ENCODE measurements at regions not wholly inside any gene's neighbourhood (a gene's known extent, or its start where the extent isn't known, plus 50 kb on each side); places are given as distances from the start of the nearest gene placed in this dataset.

DNA sequence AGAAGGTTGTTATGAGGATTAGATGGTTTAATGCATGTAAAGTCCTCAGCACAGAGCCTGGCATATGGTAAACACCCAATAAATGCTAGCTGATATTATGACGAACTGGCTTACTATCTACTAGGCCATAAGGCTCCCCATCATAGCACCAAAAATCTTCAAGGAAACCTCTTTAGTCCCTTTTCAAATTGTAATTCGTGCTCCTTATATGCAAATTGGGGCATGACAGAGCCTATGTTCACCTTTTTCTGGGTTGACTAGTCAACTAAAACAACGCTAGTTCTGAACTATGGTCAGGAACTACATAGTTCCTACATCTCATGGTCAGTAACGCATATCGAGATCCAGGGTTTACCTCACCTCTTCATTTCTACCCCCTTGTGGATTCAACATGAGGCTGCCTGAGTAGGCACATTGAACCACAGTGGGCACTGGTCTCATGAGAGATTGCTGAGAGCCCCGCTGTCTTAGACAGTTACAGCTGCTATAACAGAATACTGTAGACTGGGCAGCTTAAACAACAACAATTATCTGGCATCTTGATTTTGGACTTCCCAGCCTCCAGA is 97.2 kb upstream of the TNFAIP3 start:
- WGBS, 3 donors, result 93 to 94% (median 93%) methylated on average over 6 of the region's 6 CpGs
- Histone ChIP-seq H3K36me3 (ENCODE audit: insufficient read depth in 1 of 2, low read depth in 1 of 2) (no peaks in the 10 kb centered on the region), H3K9me3 (no peaks in the 10 kb centered on the region), H3K27me3 (ENCODE audit: insufficient read depth in 3 of 3, low read length in 2 of 3) (no peaks in the 10 kb centered on the region), H3K27ac (no peak overlapping the region), H3K4me1 (no peaks in the 10 kb centered on the region), H3K4me3 (no peak overlapping the region)
- DNase-seq (no peak), ATAC-seq (no peak)
- TF ChIP-seq, protein P1, sequence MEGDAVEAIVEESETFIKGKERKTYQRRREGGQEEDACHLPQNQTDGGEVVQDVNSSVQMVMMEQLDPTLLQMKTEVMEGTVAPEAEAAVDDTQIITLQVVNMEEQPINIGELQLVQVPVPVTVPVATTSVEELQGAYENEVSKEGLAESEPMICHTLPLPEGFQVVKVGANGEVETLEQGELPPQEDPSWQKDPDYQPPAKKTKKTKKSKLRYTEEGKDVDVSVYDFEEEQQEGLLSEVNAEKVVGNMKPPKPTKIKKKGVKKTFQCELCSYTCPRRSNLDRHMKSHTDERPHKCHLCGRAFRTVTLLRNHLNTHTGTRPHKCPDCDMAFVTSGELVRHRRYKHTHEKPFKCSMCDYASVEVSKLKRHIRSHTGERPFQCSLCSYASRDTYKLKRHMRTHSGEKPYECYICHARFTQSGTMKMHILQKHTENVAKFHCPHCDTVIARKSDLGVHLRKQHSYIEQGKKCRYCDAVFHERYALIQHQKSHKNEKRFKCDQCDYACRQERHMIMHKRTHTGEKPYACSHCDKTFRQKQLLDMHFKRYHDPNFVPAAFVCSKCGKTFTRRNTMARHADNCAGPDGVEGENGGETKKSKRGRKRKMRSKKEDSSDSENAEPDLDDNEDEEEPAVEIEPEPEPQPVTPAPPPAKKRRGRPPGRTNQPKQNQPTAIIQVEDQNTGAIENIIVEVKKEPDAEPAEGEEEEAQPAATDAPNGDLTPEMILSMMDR (IDR thresholded peaks at IDR 0.05), result no peak
- intact Hi-C loops (cut with DNase I), result no loop called here

DNA sequence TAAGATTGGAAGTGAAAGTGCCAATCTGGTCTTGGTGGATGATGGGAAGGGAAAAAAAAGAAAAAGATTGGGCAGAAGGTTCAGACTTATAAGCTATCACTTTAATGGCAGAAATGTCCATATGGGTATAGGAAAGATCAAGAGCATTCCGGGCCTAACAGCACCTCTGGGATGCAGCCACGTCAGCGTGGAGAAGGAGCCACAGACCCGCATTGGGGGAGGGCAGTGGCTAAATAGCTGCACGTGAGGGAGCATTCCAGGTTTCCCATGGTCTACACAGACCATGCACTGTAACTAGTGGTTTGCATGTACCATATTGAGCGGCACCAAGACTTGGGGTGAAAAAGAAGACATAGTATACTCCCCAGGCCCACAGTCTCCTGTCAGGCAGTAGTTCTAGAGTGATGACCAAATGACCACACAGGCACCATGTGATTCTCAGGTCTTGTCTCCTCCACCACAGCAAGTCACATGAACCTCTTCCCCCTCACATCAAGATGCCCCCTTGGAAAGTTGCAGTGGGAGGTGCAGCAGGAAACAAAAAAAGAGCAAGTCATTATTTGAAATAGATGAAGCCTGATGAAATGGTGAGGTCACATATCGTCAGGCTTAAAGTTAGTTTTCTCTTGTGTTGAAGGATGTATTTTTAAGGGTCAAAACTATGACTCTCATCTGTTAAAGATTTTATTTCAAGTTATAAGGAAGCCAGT is 94.4 kb upstream of the TNFAIP3 start:
- ATAC-seq (no peak), DNase-seq (no peak)
- no peak overlapping the region for H3K27ac ChIP-seq
- H3K9me3 ChIP-seq, result no peaks in the 10 kb centered on the region
- no peak overlapping the region for H3K4me3 ChIP-seq
- WGBS, 3 donors, result 88 to 98% (median 91%) methylated on average over 7 of the region's 7 CpGs
- H3K4me1 ChIP-seq, result no peaks in the 10 kb centered on the region
- H3K36me3 ChIP-seq (ENCODE audit: insufficient read depth in 1 of 2, low read depth in 1 of 2), result no peaks in the 10 kb centered on the region
- intact Hi-C loops (cut with DNase I), result no loop called here
- H3K27me3 ChIP-seq (ENCODE audit: insufficient read depth in 3 of 3, low read length in 2 of 3), result no peaks in the 10 kb centered on the region
- TF ChIP-seq, protein P1 (IDR thresholded peaks at IDR 0.05), result no peak

DNA sequence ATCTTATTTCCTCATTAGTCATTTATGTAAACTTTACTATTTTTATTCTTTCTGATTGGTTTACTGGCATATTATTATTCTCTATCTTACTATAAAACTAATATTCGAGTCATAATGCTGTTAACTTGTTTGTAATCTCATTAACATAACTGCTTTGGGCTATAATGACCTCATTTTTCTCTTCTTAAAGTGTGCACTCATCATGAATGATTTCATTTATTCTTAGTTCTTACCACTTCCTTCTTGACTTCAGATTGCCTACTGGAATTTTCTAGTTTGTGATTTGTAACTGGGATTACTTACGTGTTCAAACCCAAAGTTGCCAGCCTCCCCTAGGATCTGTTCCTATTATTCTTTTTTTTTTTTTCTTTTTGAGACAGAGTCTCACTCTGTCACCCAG is 91.8 kb upstream of the TNFAIP3 start:
- DNase-seq, result no peak
- Histone ChIP-seq H3K27ac (no peak overlapping the region), H3K4me3 (no peak overlapping the region), H3K9me3 (no peaks in the 10 kb centered on the region), H3K36me3 (ENCODE audit: insufficient read depth in 1 of 2, low read depth in 1 of 2) (no peaks in the 10 kb centered on the region), H3K4me1 (no peaks in the 10 kb centered on the region), H3K27me3 (ENCODE audit: insufficient read depth in 3 of 3, low read length in 2 of 3) (no peaks in the 10 kb centered on the region)
- intact Hi-C loops (cut with DNase I), result no loop called here
- no peak for ATAC-seq
- WGBS, 3 donors, result 90 to 95% (median 90%) methylated on average over 2 of the region's 2 CpGs
- TF ChIP-seq, protein P1 (IDR thresholded peaks at IDR 0.05), result no peak

DNA sequence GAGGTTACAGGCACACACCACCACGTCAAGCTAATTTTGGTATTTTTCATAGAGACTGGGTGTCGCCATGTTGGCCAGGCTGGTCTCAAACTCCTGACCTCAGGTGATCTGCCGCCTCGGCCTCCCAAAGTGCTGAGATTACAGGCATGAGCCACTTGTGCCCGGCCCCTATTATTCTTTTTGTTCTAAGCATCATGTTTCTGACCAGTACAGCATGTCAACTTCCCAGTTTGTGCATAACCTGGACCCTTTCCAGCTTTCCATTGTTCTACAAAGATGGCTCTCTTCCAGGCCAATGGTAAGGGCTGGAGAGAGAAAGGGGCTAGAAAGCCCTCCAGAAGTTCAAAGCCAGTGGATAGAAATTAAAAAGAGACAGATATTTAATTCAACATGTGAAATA is 91.3 kb upstream of the TNFAIP3 start:
- Histone ChIP-seq H3K4me3 (no peak overlapping the region), H3K4me1 (no peaks in the 10 kb centered on the region), H3K9me3 (no peaks in the 10 kb centered on the region), H3K27me3 (ENCODE audit: insufficient read depth in 3 of 3, low read length in 2 of 3) (no peaks in the 10 kb centered on the region), H3K36me3 (ENCODE audit: insufficient read depth in 1 of 2, low read depth in 1 of 2) (no peaks in the 10 kb centered on the region), H3K27ac (no peak overlapping the region)
- TF ChIP-seq, protein P1 (IDR thresholded peaks at IDR 0.05), result no peak
- ATAC-seq (peak in 1 of 4 donors; percentile 26), DNase-seq (no peak)
- intact Hi-C loops (cut with DNase I), result no loop called here
- 52 to 61% (median 58%) methylated on average over 5 of the region's 5 CpGs for WGBS, 3 donors

DNA sequence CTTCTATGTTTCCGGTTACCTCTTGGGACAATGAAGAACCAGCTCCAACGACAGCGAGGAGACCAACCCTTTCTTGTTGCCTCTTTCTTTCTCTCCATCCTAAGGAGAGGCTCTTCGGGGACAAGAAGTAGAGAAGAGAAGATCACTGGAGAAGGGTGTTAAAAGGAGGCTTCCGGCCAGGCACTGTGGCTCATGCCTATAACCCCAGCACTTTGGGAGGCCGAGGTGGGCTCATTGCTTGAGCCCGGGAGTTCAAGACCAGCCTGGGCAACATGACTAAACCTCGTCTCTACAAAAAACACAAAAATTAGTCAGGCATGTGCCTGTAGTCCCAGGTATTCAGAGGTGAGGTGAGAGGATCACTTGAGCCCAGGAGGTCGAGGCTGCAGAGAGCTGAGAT is 90.8 kb upstream of the TNFAIP3 start:
- WGBS, 3 donors, result 77 to 86% (median 82%) methylated on average over 9 of the region's 9 CpGs
- DNase-seq, result no peak
- Histone ChIP-seq H3K9me3 (no peaks in the 10 kb centered on the region), H3K4me3 (no peak overlapping the region), H3K27me3 (ENCODE audit: insufficient read depth in 3 of 3, low read length in 2 of 3) (no peaks in the 10 kb centered on the region), H3K36me3 (ENCODE audit: insufficient read depth in 1 of 2, low read depth in 1 of 2) (no peaks in the 10 kb centered on the region), H3K4me1 (no peaks in the 10 kb centered on the region), H3K27ac (no peak overlapping the region)
- TF ChIP-seq, protein P1 (IDR thresholded peaks at IDR 0.05), result no peak
- intact Hi-C loops (cut with DNase I), result no loop called here
- no peak for ATAC-seq

Data from psoas muscle (tissue), 7 donors.